MM.1S (cell line): ENCODE measurements at regions not wholly inside any gene's neighbourhood (a gene's known extent, or its start where the extent isn't known, plus 50 kb on each side); places are given as distances from the start of the nearest gene placed in this dataset.

Source experiments
- DNase-seq: peaks from one replicate; pipeline ENCODE4 v3.0.0-alpha.2; 2015
- H2AFZ ChIP-seq: fragments of 300-600 bp; sonication (generic); 2 replicates; pipeline ENCODE4 v1.6.0; 2016; ENCODE audit warnings: antibody characterized with exemption, low read length
- H3F3A ChIP-seq: fragments of 300-600 bp; sonication (generic); 2 replicates; pipeline ENCODE4 v1.6.1; 2016; ENCODE audit warnings: mild to moderate bottlenecking, antibody characterized with exemption, low read length, moderate library complexity, mixed read lengths; ENCODE audit not compliant: insufficient read depth
- H3K27ac ChIP-seq: fragments of 300-600 bp; sonication (generic); 2 replicates; pipeline ENCODE4 v1.5.1; 2016; ENCODE audit warnings: mild to moderate bottlenecking, low read length
- H3K27me3 ChIP-seq: fragments of 300-600 bp; sonication (generic); replicated peaks from 2 replicates; pipeline ENCODE4 v1.6.0; 2016; ENCODE audit warnings: low read length; ENCODE audit not compliant: insufficient read depth
- H3K36me3 ChIP-seq: fragments of 300-600 bp; sonication (generic); replicated peaks from 2 replicates; pipeline ENCODE4 v1.6.1; 2016; ENCODE audit warnings: mild to moderate bottlenecking, low read length, mixed read lengths; ENCODE audit not compliant: insufficient read depth
- H3K4me1 ChIP-seq: fragments of 300-600 bp; sonication (generic); 2 replicates; pipeline ENCODE4 v1.6.1; 2016; ENCODE audit warnings: low read length, mixed read lengths
- H3K4me2 ChIP-seq: fragments of 300-600 bp; sonication (generic); 2 replicates; pipeline ENCODE4 v1.6.0; 2016; ENCODE audit warnings: low read depth, low read length
- H3K4me3 ChIP-seq: fragments of 300-600 bp; sonication (generic); 2 replicates; pipeline ENCODE4 v1.5.1; 2016; ENCODE audit warnings: low read length, mixed read lengths
- H3K79me2 ChIP-seq: fragments of 300-600 bp; sonication (generic); 2 replicates; pipeline ENCODE4 v1.6.1; 2016; ENCODE audit warnings: mixed run types, low read length, mixed read lengths
- H3K9ac ChIP-seq: fragments of 300-600 bp; sonication (generic); 2 replicates; pipeline ENCODE4 v1.6.1; 2016; ENCODE audit warnings: low read length, mixed read lengths
- H3K9me2 ChIP-seq: fragments of 300-600 bp; sonication (generic); replicated peaks from 2 replicates; pipeline ENCODE4 v1.6.1; 2016; ENCODE audit warnings: mild to moderate bottlenecking, low read length, mixed read lengths; ENCODE audit not compliant: insufficient read depth
- H3K9me3 ChIP-seq: fragments of 300-600 bp; sonication (generic); replicated peaks from 2 replicates; pipeline ENCODE4 v1.6.1; 2016; ENCODE audit warnings: mild to moderate bottlenecking, low read length, mixed read lengths; ENCODE audit not compliant: insufficient read depth
- H4K20me1 ChIP-seq: fragments of 300-600 bp; sonication (generic); 2 replicates; pipeline ENCODE4 v1.6.1; 2016; ENCODE audit warnings: mild to moderate bottlenecking, low read length, moderate library complexity, mixed read lengths; ENCODE audit not compliant: insufficient read depth
- CTCF ChIP-seq: fragments of 300-600 bp; sonication (generic); IDR thresholded peaks from 2 replicates; pipeline ENCODE4 v1.5.1; 2016; ENCODE audit warnings: antibody characterized with exemption, low read length, mixed read lengths
- EZH2 ChIP-seq: fragments of 300-600 bp; sonication (generic); optimal IDR thresholded peaks from 2 replicates; pipeline ENCODE3; 2017; ENCODE audit warnings: low read depth, mild to moderate bottlenecking, antibody characterized with exemption, low read length, mixed read lengths
- EZH2phosphoT487 ChIP-seq: fragments of 300-600 bp; sonication (generic); IDR thresholded peaks from 2 replicates; pipeline ENCODE4 v1.6.1; 2018; ENCODE audit warnings: antibody characterized with exemption, low read length

- no peaks in the 10 kb centered on the region for H3K9me2 ChIP-seq
- H2AFZ ChIP-seq: no peak overlapping the region
- no peaks in the 10 kb centered on the region for H3K9me3 ChIP-seq
- no peak for DNase-seq
- H3K9ac ChIP-seq: no peak overlapping the region
- H3K4me1 ChIP-seq: no peaks in the 10 kb centered on the region
- H3K79me2 ChIP-seq: no peaks in the 10 kb centered on the region
- no peak overlapping the region for H3K4me2 ChIP-seq
- no peak overlapping the region for H3K27ac ChIP-seq
- H4K20me1 ChIP-seq: no peaks in the 10 kb centered on the region
- H3F3A ChIP-seq: no peaks in the 10 kb centered on the region
- TF ChIP-seq CTCF: no peak
- no peak for TF ChIP-seq EZH2
- TF ChIP-seq EZH2phosphoT487: no peak
- no peak overlapping the region for H3K4me3 ChIP-seq
- H3K36me3 ChIP-seq: no peaks in the 10 kb centered on the region
- no peaks in the 10 kb centered on the region for H3K27me3 ChIP-seq
These were observed 239.9 kb downstream of the SPRY2 start for GRCh38 chr13:80101040-80101439.

DNA sequence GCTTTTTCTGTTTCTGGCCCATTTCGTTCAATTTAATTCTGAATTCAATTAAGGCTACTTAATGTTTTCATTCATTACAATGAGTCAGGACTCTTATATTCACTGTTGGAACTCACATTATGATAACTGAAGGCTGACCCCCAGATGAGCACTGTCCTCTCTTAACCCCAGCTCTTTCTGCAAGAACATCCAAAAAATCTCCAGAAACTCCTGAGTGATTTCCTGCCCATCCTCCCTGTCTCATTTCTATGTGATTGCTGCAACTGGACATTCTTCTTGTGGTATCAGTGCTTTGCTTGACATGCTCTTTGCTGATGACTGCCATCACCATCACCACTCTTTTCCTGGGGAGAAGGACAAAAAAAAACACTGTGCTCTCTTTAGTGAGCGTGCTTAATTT is 240.3 kb downstream of the SPRY2 start:
- Histone ChIP-seq H3F3A (no peaks in the 10 kb centered on the region), H3K9ac (no peak overlapping the region), H3K27ac (no peak overlapping the region), H4K20me1 (no peaks in the 10 kb centered on the region), H3K36me3 (no peaks in the 10 kb centered on the region), H3K4me1 (no peaks in the 10 kb centered on the region), H3K9me3 (no peaks in the 10 kb centered on the region), H3K27me3 (no peaks in the 10 kb centered on the region), H3K9me2 (no peaks in the 10 kb centered on the region), H3K4me3 (no peak overlapping the region), H3K4me2 (no peak overlapping the region), H3K79me2 (no peaks in the 10 kb centered on the region), H2AFZ (no peak overlapping the region)
- TF ChIP-seq EZH2 (no peak), EZH2phosphoT487 (no peak), CTCF (no peak)
- DNase-seq: no peak

- H3K9me2 ChIP-seq: no peaks in the 10 kb centered on the region
- no peak overlapping the region for H3K4me2 ChIP-seq
- no peaks in the 10 kb centered on the region for H3K79me2 ChIP-seq
- no peak overlapping the region for H3K9ac ChIP-seq
- no peak overlapping the region for H3K4me3 ChIP-seq
- H3K36me3 ChIP-seq: no peaks in the 10 kb centered on the region
- no peak overlapping the region for H3K27ac ChIP-seq
- no peaks in the 10 kb centered on the region for H3F3A ChIP-seq
- H2AFZ ChIP-seq: no peak overlapping the region
- TF ChIP-seq EZH2phosphoT487: no peak
- TF ChIP-seq CTCF: no peak
- no peak for TF ChIP-seq EZH2
- no peak for DNase-seq
- no peaks in the 10 kb centered on the region for H3K9me3 ChIP-seq
- H3K27me3 ChIP-seq: no peaks in the 10 kb centered on the region
- H4K20me1 ChIP-seq: no peaks in the 10 kb centered on the region
- no peaks in the 10 kb centered on the region for H3K4me1 ChIP-seq
These were observed 243.4 kb downstream of the SPRY2 start for GRCh38 chr13:80097561-80097960.

GRCh38 chr13:80096383-80096782 is 244.5 kb downstream of the SPRY2 start:
- Histone ChIP-seq H3K27ac (no peak overlapping the region), H3K36me3 (no peaks in the 10 kb centered on the region), H2AFZ (no peak overlapping the region), H3F3A (no peaks in the 10 kb centered on the region), H3K4me1 (no peaks in the 10 kb centered on the region), H4K20me1 (no peaks in the 10 kb centered on the region), H3K4me3 (no peak overlapping the region), H3K9me3 (no peaks in the 10 kb centered on the region), H3K27me3 (no peaks in the 10 kb centered on the region), H3K79me2 (no peaks in the 10 kb centered on the region), H3K9me2 (no peaks in the 10 kb centered on the region), H3K9ac (no peak overlapping the region), H3K4me2 (no peak overlapping the region)
- TF ChIP-seq EZH2 (no peak), CTCF (no peak), EZH2phosphoT487 (no peak)
- DNase-seq: no peak
